ENCODE measurements at regions not wholly inside any gene's neighbourhood (a gene's known extent, or its start where the extent isn't known, plus 50 kb on each side); places are given as distances from the start of the nearest gene placed in this dataset.
"Not testable (repeated sequence)": the region's sequence is repeated elsewhere in the genome, so short reads cannot be mapped to it uniquely, and the experiment has no call there.

DNA sequence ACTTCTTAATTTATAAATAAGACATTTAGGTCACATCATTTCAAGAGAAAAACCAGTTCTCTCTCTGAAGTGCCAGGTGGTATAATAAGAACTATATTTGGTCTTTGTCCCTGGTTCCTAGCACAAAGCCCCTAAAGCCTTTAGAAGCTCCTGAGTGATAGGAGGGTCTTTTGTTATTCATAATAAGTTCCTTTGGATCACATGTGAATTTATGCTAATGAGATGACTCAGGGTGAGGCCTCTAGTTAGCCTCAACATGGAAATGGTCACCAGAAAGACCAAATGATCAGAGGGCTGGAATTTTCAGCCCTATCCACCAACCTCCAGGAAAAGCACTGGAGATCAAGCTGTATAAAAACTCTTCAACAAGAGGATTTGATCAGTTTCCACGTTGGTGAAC, 68.1 kb upstream of the BLTP1 start:
- TF ChIP-seq, protein P1, sequence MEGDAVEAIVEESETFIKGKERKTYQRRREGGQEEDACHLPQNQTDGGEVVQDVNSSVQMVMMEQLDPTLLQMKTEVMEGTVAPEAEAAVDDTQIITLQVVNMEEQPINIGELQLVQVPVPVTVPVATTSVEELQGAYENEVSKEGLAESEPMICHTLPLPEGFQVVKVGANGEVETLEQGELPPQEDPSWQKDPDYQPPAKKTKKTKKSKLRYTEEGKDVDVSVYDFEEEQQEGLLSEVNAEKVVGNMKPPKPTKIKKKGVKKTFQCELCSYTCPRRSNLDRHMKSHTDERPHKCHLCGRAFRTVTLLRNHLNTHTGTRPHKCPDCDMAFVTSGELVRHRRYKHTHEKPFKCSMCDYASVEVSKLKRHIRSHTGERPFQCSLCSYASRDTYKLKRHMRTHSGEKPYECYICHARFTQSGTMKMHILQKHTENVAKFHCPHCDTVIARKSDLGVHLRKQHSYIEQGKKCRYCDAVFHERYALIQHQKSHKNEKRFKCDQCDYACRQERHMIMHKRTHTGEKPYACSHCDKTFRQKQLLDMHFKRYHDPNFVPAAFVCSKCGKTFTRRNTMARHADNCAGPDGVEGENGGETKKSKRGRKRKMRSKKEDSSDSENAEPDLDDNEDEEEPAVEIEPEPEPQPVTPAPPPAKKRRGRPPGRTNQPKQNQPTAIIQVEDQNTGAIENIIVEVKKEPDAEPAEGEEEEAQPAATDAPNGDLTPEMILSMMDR (IDR thresholded peaks at IDR 0.05; ENCODE audit: low read depth, low read length, missing control alignments): no peak
- no peak overlapping the region for H3K4me3 ChIP-seq (ENCODE audit: low read depth, low read length)
- DNase-seq (ENCODE audit: low read depth): no peak
- in situ Hi-C loops (cut with HindIII; ENCODE audit: low sequenced_read_pairs): no loop called here

DNA sequence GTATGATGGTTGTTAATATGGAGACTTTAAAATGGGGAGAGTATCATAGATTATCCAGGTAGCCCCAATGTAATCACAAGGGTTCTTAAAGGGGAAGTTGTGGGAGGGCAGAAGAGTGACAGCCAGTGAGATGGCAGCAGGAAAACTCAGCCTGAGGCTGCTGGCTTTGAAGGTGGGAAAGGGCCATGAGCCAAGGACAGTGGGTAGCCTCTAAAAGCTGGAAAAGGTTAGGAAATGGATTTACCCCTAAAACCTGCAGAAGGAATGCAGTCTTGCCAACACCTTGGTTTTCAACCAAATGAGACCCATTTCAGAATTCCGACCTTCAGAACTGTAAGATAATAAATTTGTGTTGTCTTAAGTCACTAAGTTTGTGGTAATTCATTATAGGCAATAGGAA, 68.8 kb upstream of the BLTP1 start:
- H3K4me3 ChIP-seq (ENCODE audit: low read depth, low read length): no peak overlapping the region
- no peak for DNase-seq (ENCODE audit: low read depth)
- TF ChIP-seq, protein P1 (IDR thresholded peaks at IDR 0.05; ENCODE audit: low read depth, low read length, missing control alignments): no peak
- in situ Hi-C loops (cut with HindIII; ENCODE audit: low sequenced_read_pairs): no loop called here

DNA sequence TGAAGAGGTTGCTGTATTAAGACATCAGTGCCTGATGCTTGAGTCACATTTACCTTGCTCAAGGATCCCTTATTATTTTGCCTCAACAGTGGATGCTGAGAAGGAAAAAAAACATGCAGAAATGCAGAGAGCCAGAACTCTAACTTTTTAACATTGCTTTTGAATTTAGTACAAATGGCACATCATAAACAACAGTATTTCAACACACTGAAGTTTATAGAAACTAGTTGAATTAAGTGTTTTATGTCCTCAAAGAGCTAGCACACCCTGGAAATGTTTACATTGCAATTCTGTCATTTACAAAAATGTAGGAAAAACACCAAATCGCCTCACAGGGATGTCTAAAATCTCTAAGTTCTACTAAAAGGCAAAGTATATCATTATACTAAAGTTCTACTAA, 69.5 kb upstream of the BLTP1 start:
- no peak for DNase-seq (ENCODE audit: low read depth)
- no peak overlapping the region for H3K4me3 ChIP-seq (ENCODE audit: low read depth, low read length)
- in situ Hi-C loops (cut with HindIII; ENCODE audit: low sequenced_read_pairs): no loop called here
- TF ChIP-seq, protein P1 (IDR thresholded peaks at IDR 0.05; ENCODE audit: low read depth, low read length, missing control alignments): no peak

DNA sequence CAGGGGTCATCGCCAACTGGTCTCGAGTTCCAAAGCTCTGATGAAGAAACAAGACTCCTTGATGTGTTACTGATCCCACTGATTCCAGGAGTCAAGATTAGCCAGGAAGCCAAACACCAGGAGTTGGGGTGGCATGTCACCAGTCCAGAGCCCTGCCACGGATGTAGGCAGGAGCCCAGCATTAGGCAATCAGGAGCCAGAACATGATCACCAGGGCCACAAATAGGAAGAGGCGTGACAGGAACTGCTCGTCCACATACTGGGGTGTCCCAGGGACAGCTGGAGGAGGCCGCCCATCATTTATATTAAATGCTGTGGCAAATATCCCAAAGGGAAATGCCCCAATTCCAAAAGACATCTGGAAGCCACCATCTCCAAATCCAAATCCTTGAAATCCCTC, 74.5 kb upstream of the BLTP1 start:
- H3K4me3 ChIP-seq (ENCODE audit: low read depth, low read length); DNase-seq (ENCODE audit: low read depth); in situ Hi-C loops (cut with HindIII; ENCODE audit: low sequenced_read_pairs): not testable (repeated sequence)

DNA sequence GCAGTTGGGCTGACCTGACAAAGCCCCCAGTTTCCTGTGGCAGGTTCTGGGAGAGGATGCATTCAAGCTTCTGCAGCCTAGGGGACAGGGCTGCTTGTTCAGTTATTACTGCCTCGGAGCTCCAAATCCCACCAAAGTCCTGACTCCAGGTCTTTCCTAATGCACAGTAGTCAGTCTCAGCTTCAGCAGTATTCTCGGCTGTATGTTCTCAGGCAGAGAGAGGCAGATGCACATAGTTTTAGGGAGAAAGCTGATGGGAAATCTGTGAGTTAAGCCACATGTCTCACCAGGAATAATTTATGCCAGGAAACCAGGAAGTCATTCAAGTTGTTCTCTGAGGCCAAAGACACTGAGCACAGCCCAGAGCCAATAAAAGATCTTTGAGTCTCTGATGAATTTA, 75.3 kb upstream of the BLTP1 start:
- DNase-seq (ENCODE audit: low read depth); H3K4me3 ChIP-seq (ENCODE audit: low read depth, low read length); in situ Hi-C loops (cut with HindIII; ENCODE audit: low sequenced_read_pairs): not testable (repeated sequence)

DNA sequence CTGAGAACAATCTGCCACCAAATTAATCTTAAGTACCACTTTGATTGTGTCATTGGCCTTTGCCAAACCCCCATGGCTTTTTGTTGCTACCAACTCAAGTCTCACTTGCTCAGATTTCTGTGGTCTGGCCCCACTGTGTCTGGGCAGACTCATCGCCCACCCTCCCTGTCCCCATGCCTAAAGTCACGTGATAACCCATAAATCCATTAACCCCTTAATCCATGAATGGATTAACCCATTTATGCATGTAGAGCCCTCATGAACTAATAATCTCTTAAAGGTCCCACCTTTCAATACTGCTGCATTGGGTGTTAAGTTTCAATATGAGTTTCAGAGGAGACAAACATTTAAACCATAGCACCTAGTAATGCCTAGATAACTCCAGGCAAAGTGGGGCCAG, 78.5 kb upstream of the BLTP1 start:
- in situ Hi-C loops (cut with HindIII; ENCODE audit: low sequenced_read_pairs): no loop called here
- no peak for DNase-seq (ENCODE audit: low read depth)
- TF ChIP-seq, protein P1 (IDR thresholded peaks at IDR 0.05; ENCODE audit: low read depth, low read length, missing control alignments): no peak
- H3K4me3 ChIP-seq (ENCODE audit: low read depth, low read length): no peak overlapping the region

DNA sequence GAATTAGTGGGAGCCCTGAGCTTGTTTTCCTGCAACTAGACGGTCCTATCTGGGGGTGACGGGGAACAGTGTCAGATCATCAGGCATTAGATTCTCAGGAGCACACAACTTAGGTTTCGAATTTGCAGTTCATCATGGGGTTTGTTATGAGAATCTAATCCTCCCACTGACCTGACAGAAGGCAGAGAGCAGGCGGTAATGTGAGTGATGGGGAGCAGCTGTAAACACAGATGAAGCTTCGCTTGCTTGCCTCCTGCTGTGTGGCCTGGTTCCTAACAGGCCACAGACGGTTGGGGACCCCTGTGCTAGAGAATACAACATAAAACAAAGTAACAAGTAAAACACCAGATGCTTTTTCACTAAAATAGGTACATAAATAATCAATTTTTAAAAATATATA, 86.2 kb upstream of the BLTP1 start:
- no peak for DNase-seq (ENCODE audit: low read depth)
- in situ Hi-C loops (cut with HindIII; ENCODE audit: low sequenced_read_pairs): no loop called here
- no peak overlapping the region for H3K4me3 ChIP-seq (ENCODE audit: low read depth, low read length)
- TF ChIP-seq, protein P1 (IDR thresholded peaks at IDR 0.05; ENCODE audit: low read depth, low read length, missing control alignments): no peak

DNA sequence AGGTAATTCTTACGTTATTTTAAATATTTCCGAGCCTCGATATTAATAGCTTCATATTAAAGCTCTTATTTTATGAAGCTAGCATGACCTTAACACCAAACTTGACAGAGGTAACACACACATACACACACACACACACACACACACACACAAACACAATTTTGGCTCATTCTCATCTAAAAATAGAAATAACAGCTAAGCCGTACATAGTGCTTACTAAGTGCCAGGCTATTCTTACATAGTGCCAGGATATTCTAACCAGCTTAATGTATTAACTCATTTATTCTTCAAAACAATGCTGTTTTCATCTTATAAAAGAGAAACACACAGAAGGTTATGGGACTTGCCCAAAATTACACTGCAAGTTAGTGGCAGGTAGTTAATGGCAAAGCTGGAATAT, 87.0 kb upstream of the BLTP1 start:
- H3K4me3 ChIP-seq (ENCODE audit: low read depth, low read length): no peak overlapping the region
- DNase-seq (ENCODE audit: low read depth): no peak
- TF ChIP-seq, protein P1 (IDR thresholded peaks at IDR 0.05; ENCODE audit: low read depth, low read length, missing control alignments): no peak
- in situ Hi-C loops (cut with HindIII; ENCODE audit: low sequenced_read_pairs): no loop called here

Data from astrocyte of the cerebellum (primary cell).